GM23338 (cell line): ENCODE measurements at regions not wholly inside any gene's neighbourhood (a gene's known extent, or its start where the extent isn't known, plus 50 kb on each side); places are given as distances from the start of the nearest gene placed in this dataset.

Source experiments
- ATAC-seq: fragments of 200-7000 bp; cut with Tn5 transposase; 3 replicates; pipeline ENCODE4 v1.9.1; 2020
- DNase-seq: peaks from one replicate; pipeline ENCODE4 v3.0.0-alpha.2; 2015; ENCODE audit warnings: low spot score
- H2AFZ ChIP-seq: fragments of 200-600 bp; sonication (generic); 2 replicates; pipeline ENCODE4 v1.8.0; 2016; ENCODE audit warnings: antibody characterized with exemption, mild to moderate bottlenecking, moderate library complexity
- H3F3A ChIP-seq: fragments of 200-600 bp; sonication (generic); replicated peaks from 2 replicates; pipeline ENCODE4 v1.8.0; 2017; ENCODE audit warnings: antibody characterized with exemption, mixed run types, low read depth
- H3K27ac ChIP-seq: fragments of 200-600 bp; sonication (generic); 2 replicates; pipeline ENCODE4 v1.6.1; 2016; ENCODE audit warnings: low read depth
- H3K27me3 ChIP-seq: fragments of 200-600 bp; sonication (generic); 2 replicates; pipeline ENCODE4 v1.8.0; 2016; ENCODE audit warnings: mild to moderate bottlenecking, mixed run types, moderate library complexity; ENCODE audit not compliant: insufficient read depth
- H3K36me3 ChIP-seq: fragments of 200-600 bp; sonication (generic); 2 replicates; pipeline ENCODE4 v1.8.0; 2016; ENCODE audit warnings: mild to moderate bottlenecking; ENCODE audit not compliant: insufficient read depth
- H3K4me1 ChIP-seq: fragments of 200-600 bp; sonication (generic); 2 replicates; pipeline ENCODE4 v1.8.0; 2016; ENCODE audit warnings: mild to moderate bottlenecking, moderate library complexity; ENCODE audit not compliant: insufficient read depth
- H3K4me2 ChIP-seq: fragments of 200-600 bp; sonication (generic); 2 replicates; pipeline ENCODE4 v1.7.1; 2017; ENCODE audit warnings: mixed run types
- H3K4me3 ChIP-seq: fragments of 200-600 bp; sonication (generic); 2 replicates; pipeline ENCODE4 v1.6.1; 2016; ENCODE audit warnings: mixed run types
- H3K79me2 ChIP-seq: fragments of 200-600 bp; sonication (generic); replicated peaks from 2 replicates; pipeline ENCODE4 v1.8.0; 2017; ENCODE audit warnings: mild to moderate bottlenecking; ENCODE audit not compliant: insufficient read depth
- H3K9me2 ChIP-seq: fragments of 200-600 bp; sonication (generic); 2 replicates; pipeline ENCODE4 v1.8.0; 2017; ENCODE audit not compliant: insufficient read depth
- H4K20me1 ChIP-seq: fragments of 200-600 bp; sonication (generic); replicated peaks from 2 replicates; pipeline ENCODE4 v1.8.0; 2017; ENCODE audit warnings: mild to moderate bottlenecking; ENCODE audit not compliant: insufficient read depth
- H3K27ac Mint-ChIP-seq: 2 replicates; pipeline ENCODE4 v1.8.0; 2020; ENCODE audit warnings: inconsistent platforms, mild to moderate bottlenecking, moderate library complexity, mixed read lengths
- H3K27me3 Mint-ChIP-seq: 3 replicates; pipeline ENCODE4 v1.8.0; 2022; ENCODE audit warnings: low read depth, mild to moderate bottlenecking, moderate library complexity, mixed read lengths, inconsistent platforms; ENCODE audit not compliant: insufficient read depth, poor library complexity
- H3K36me3 Mint-ChIP-seq: 3 replicates; pipeline ENCODE4 v1.8.0; 2021; ENCODE audit warnings: low read depth, mild to moderate bottlenecking, inconsistent platforms, moderate library complexity, mixed read lengths
- H3K4me1 Mint-ChIP-seq: 3 replicates; pipeline ENCODE4 v1.8.0; 2020; ENCODE audit warnings: mild to moderate bottlenecking, inconsistent platforms, mixed read lengths
- H3K4me3 Mint-ChIP-seq: 3 replicates; pipeline ENCODE4 v1.8.0; 2021; ENCODE audit warnings: moderate library complexity, mild to moderate bottlenecking, inconsistent platforms, mixed read lengths
- H3K9me3 Mint-ChIP-seq: 3 replicates; pipeline ENCODE4 v1.8.0; 2020; ENCODE audit warnings: moderate library complexity, mild to moderate bottlenecking, inconsistent platforms, mixed read lengths
- CREB1 ChIP-seq: fragments of 250-450 bp; sonication (Bioruptor Pico); IDR thresholded peaks from 2 replicates; pipeline ENCODE4 v1.5.0; 2020; ENCODE audit warnings: low read depth, mild to moderate bottlenecking, moderate library complexity
- EZH2 ChIP-seq: fragments of 200-600 bp; sonication (generic); IDR thresholded peaks from one replicate; pipeline ENCODE4 v1.8.0; 2017; ENCODE audit warnings: antibody characterized with exemption, mild to moderate bottlenecking, low read depth; ENCODE audit not compliant: unreplicated experiment
- EZH2phosphoT487 ChIP-seq: fragments of 200-600 bp; sonication (generic); IDR thresholded peaks from one replicate; pipeline ENCODE4 v1.8.1; 2018; ENCODE audit warnings: antibody characterized with exemption; ENCODE audit not compliant: unreplicated experiment
- JUNB ChIP-seq: IDR thresholded peaks from one replicate; pipeline ENCODE4 v1.6.1; 2016; ENCODE audit warnings: antibody characterized with exemption; ENCODE audit not compliant: unreplicated experiment
- NANOG ChIP-seq: IDR thresholded peaks from 2 replicates; pipeline ENCODE4 v1.6.1; 2016; ENCODE audit warnings: antibody characterized with exemption, borderline replicate concordance
- STAT1 ChIP-seq: IDR thresholded peaks from one replicate; pipeline ENCODE4 v1.6.1; 2016; ENCODE audit warnings: antibody characterized with exemption; ENCODE audit not compliant: unreplicated experiment
- ZNF114 ChIP-seq: fragments of 250-450 bp; sonication (Bioruptor Pico); IDR thresholded peaks from 2 replicates; pipeline ENCODE4 v1.5.0; 2020; ENCODE audit warnings: mild to moderate bottlenecking, moderate library complexity
- ZNF331 ChIP-seq: fragments of 250-450 bp; sonication (Bioruptor Pico); IDR thresholded peaks from 2 replicates; pipeline ENCODE4 v1.5.0; 2020; ENCODE audit warnings: low read depth, mild to moderate bottlenecking, moderate library complexity
- TF ChIP-seq, protein P1 (sequence below): IDR thresholded peaks from one replicate; pipeline ENCODE4 v1.6.1; 2018; ENCODE audit warnings: antibody characterized with exemption; ENCODE audit not compliant: unreplicated experiment
- TF ChIP-seq, protein P2 (sequence below), 2 experiments: fragments of 200-600 bp in 1 of 2; sonication (generic) in 1 of 2; conservative IDR thresholded peaks; 2 replicates each; pipeline versions ENCODE4 v1.5.1 to v1.6.1; 2016 to 2017; ENCODE audit warnings: antibody characterized with exemption in 2 of 2, low read depth in 2 of 2, mild to moderate bottlenecking in 2 of 2, moderate library complexity in 1 of 2
- TF ChIP-seq, protein P3 (sequence below): IDR thresholded peaks from 2 replicates; pipeline ENCODE4 v1.6.1; 2016; ENCODE audit warnings: antibody characterized with exemption
- TF ChIP-seq, protein P4 (sequence below): fragments of 250-450 bp; sonication (Bioruptor Pico); IDR thresholded peaks from 2 replicates; pipeline ENCODE4 v1.5.0; 2020; ENCODE audit warnings: mild to moderate bottlenecking, moderate library complexity

DNA sequence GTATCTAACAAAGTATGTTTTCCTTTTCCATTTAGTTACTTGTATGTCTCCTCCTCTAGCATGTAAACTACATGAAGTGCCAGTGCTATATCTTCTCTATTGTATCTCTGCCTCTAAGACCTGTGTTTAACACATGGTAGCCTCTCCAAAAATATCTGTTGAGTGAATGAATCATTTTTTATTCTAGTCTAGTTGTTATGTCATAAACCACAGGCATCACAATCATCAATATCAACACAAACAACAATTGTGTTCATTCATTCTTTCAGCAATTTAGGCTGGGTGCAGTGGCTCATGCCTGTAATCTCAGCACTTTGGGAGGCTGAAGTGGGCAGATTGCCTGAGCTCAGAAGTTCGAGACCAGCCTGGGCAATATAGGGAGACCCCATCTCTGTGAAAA, 111.6 kb upstream of the EYA4 start:
- H3K9me2 ChIP-seq, result no peaks in the 10 kb centered on the region
- H4K20me1 ChIP-seq, result no peaks in the 10 kb centered on the region
- Mint-ChIP-seq H3K27ac (no peak overlapping the region), H3K4me3 (no peak overlapping the region), H3K4me1 (peaks cover 17% of the 10 kb centered on the region; the same call in 2 of the 3 replicates), H3K27me3 (no peaks in the 10 kb centered on the region), H3K36me3 (peaks cover 2% of the 10 kb centered on the region; the same call in 2 of the 3 replicates), H3K9me3 (peaks cover 3% of the 10 kb centered on the region; the same call in 2 of the 3 replicates)
- H3K36me3 ChIP-seq, result no peaks in the 10 kb centered on the region
- no peaks in the 10 kb centered on the region for H3K79me2 ChIP-seq
- H3K4me1 ChIP-seq, result no peaks in the 10 kb centered on the region; the same call in 1 of the 2 replicates
- no peak overlapping the region for H3K4me2 ChIP-seq
- H3K27me3 ChIP-seq, result no peaks in the 10 kb centered on the region
- H3K27ac ChIP-seq, result no peak overlapping the region
- no peak overlapping the region for H3K4me3 ChIP-seq
- DNase-seq (no peak), ATAC-seq (no peak)
- no peak overlapping the region for H2AFZ ChIP-seq
- H3F3A ChIP-seq, result no peaks in the 10 kb centered on the region
- TF ChIP-seq EZH2 (no peak), ZNF114 (no peak), ZNF331 (no peak), STAT1 (no peak), JUNB (no peak), EZH2phosphoT487 (no peak), CREB1 (CRISPR knock-in tag) (no peak), NANOG (no peak)
- TF ChIP-seq, protein P1, sequence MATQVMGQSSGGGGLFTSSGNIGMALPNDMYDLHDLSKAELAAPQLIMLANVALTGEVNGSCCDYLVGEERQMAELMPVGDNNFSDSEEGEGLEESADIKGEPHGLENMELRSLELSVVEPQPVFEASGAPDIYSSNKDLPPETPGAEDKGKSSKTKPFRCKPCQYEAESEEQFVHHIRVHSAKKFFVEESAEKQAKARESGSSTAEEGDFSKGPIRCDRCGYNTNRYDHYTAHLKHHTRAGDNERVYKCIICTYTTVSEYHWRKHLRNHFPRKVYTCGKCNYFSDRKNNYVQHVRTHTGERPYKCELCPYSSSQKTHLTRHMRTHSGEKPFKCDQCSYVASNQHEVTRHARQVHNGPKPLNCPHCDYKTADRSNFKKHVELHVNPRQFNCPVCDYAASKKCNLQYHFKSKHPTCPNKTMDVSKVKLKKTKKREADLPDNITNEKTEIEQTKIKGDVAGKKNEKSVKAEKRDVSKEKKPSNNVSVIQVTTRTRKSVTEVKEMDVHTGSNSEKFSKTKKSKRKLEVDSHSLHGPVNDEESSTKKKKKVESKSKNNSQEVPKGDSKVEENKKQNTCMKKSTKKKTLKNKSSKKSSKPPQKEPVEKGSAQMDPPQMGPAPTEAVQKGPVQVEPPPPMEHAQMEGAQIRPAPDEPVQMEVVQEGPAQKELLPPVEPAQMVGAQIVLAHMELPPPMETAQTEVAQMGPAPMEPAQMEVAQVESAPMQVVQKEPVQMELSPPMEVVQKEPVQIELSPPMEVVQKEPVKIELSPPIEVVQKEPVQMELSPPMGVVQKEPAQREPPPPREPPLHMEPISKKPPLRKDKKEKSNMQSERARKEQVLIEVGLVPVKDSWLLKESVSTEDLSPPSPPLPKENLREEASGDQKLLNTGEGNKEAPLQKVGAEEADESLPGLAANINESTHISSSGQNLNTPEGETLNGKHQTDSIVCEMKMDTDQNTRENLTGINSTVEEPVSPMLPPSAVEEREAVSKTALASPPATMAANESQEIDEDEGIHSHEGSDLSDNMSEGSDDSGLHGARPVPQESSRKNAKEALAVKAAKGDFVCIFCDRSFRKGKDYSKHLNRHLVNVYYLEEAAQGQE, result no peak
- TF ChIP-seq, protein P2, sequence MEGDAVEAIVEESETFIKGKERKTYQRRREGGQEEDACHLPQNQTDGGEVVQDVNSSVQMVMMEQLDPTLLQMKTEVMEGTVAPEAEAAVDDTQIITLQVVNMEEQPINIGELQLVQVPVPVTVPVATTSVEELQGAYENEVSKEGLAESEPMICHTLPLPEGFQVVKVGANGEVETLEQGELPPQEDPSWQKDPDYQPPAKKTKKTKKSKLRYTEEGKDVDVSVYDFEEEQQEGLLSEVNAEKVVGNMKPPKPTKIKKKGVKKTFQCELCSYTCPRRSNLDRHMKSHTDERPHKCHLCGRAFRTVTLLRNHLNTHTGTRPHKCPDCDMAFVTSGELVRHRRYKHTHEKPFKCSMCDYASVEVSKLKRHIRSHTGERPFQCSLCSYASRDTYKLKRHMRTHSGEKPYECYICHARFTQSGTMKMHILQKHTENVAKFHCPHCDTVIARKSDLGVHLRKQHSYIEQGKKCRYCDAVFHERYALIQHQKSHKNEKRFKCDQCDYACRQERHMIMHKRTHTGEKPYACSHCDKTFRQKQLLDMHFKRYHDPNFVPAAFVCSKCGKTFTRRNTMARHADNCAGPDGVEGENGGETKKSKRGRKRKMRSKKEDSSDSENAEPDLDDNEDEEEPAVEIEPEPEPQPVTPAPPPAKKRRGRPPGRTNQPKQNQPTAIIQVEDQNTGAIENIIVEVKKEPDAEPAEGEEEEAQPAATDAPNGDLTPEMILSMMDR (conservative IDR thresholded peaks at IDR 0.05; ENCODE audit: low read depth in 2 of 2), result no peak
- TF ChIP-seq, protein P3, sequence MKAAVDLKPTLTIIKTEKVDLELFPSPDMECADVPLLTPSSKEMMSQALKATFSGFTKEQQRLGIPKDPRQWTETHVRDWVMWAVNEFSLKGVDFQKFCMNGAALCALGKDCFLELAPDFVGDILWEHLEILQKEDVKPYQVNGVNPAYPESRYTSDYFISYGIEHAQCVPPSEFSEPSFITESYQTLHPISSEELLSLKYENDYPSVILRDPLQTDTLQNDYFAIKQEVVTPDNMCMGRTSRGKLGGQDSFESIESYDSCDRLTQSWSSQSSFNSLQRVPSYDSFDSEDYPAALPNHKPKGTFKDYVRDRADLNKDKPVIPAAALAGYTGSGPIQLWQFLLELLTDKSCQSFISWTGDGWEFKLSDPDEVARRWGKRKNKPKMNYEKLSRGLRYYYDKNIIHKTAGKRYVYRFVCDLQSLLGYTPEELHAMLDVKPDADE, result no peak
- TF ChIP-seq, protein P4, sequence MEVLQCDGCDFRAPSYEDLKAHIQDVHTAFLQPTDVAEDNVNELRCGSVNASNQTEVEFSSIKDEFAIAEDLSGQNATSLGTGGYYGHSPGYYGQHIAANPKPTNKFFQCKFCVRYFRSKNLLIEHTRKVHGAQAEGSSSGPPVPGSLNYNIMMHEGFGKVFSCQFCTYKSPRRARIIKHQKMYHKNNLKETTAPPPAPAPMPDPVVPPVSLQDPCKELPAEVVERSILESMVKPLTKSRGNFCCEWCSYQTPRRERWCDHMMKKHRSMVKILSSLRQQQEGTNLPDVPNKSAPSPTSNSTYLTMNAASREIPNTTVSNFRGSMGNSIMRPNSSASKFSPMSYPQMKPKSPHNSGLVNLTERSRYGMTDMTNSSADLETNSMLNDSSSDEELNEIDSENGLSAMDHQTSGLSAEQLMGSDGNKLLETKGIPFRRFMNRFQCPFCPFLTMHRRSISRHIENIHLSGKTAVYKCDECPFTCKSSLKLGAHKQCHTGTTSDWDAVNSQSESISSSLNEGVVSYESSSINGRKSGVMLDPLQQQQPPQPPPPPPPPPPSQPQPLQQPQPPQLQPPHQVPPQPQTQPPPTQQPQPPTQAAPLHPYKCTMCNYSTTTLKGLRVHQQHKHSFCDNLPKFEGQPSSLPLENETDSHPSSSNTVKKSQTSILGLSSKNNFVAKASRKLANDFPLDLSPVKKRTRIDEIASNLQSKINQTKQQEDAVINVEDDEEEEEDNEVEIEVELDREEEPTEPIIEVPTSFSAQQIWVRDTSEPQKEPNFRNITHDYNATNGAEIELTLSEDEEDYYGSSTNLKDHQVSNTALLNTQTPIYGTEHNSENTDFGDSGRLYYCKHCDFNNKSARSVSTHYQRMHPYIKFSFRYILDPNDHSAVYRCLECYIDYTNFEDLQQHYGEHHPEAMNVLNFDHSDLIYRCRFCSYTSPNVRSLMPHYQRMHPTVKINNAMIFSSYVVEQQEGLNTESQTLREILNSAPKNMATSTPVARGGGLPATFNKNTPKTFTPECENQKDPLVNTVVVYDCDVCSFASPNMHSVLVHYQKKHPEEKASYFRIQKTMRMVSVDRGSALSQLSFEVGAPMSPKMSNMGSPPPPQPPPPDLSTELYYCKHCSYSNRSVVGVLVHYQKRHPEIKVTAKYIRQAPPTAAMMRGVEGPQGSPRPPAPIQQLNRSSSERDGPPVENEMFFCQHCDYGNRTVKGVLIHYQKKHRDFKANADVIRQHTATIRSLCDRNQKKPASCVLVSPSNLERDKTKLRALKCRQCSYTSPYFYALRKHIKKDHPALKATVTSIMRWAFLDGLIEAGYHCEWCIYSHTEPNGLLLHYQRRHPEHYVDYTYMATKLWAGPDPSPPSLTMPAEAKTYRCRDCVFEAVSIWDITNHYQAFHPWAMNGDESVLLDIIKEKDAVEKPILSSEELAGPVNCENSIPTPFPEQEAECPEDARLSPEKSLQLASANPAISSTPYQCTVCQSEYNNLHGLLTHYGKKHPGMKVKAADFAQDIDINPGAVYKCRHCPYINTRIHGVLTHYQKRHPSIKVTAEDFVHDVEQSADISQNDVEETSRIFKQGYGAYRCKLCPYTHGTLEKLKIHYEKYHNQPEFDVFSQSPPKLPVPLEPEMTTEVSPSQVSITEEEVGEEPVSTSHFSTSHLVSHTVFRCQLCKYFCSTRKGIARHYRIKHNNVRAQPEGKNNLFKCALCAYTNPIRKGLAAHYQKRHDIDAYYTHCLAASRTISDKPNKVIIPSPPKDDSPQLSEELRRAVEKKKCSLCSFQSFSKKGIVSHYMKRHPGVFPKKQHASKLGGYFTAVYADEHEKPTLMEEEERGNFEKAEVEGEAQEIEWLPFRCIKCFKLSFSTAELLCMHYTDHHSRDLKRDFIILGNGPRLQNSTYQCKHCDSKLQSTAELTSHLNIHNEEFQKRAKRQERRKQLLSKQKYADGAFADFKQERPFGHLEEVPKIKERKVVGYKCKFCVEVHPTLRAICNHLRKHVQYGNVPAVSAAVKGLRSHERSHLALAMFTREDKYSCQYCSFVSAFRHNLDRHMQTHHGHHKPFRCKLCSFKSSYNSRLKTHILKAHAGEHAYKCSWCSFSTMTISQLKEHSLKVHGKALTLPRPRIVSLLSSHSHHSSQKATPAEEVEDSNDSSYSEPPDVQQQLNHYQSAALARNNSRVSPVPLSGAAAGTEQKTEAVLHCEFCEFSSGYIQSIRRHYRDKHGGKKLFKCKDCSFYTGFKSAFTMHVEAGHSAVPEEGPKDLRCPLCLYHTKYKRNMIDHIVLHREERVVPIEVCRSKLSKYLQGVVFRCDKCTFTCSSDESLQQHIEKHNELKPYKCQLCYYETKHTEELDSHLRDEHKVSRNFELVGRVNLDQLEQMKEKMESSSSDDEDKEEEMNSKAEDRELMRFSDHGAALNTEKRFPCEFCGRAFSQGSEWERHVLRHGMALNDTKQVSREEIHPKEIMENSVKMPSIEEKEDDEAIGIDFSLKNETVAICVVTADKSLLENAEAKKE (CRISPR knock-in tag), result no peak
